Mesodermal cell (in vitro differentiated cells): ENCODE measurements at regions not wholly inside any gene's neighbourhood (a gene's known extent, or its start where the extent isn't known, plus 50 kb on each side); places are given as distances from the start of the nearest gene placed in this dataset.

Experiments
- H3K27ac ChIP-seq: 2 replicates; pipeline ENCODE4 v1.7.0; 2013; ENCODE audit warnings: mild to moderate bottlenecking, low read depth, low read length, moderate library complexity; ENCODE audit not compliant: severe bottlenecking
- H3K36me3 ChIP-seq: 2 replicates; pipeline ENCODE4 v1.7.1; 2013; ENCODE audit warnings: mild to moderate bottlenecking, low read length, moderate library complexity; ENCODE audit not compliant: control insufficient read depth, insufficient read depth
- H3K4me1 ChIP-seq: one replicate; pipeline ENCODE4 v1.7.1; 2013; ENCODE audit warnings: mild to moderate bottlenecking, low read length; ENCODE audit not compliant: insufficient read depth, control insufficient read depth, poor library complexity, severe bottlenecking
- H3K4me3 ChIP-seq: 2 replicates; pipeline ENCODE4 v1.7.0; 2013; ENCODE audit warnings: low read length, control low read depth, mild to moderate bottlenecking; ENCODE audit not compliant: insufficient read depth, poor library complexity, severe bottlenecking; ENCODE audit errors: extremely low read depth
- H3K9me3 ChIP-seq: 2 replicates; pipeline ENCODE4 v1.7.1; 2013; ENCODE audit warnings: mild to moderate bottlenecking, low read length, moderate library complexity; ENCODE audit not compliant: control insufficient read depth
- WGBS, 2 experiments: methylation state at CpG; one replicate each; pipeline ENCODE4 v1.1.5; 2013; ENCODE audit warnings: missing lambda C conversion rate in 2 of 2; ENCODE audit not compliant: insufficient coverage in 2 of 2; 5-methylcytosine and 5-hydroxymethylcytosine counted together

- no peaks in the 10 kb centered on the region for H3K4me1 ChIP-seq
- no peak overlapping the region for H3K4me3 ChIP-seq
- H3K36me3 ChIP-seq = no peaks in the 10 kb centered on the region
- no peak overlapping the region for H3K27ac ChIP-seq
- no peaks in the 10 kb centered on the region for H3K9me3 ChIP-seq
- 83 to 88% methylated on average over 1 to 2 of the region's 3 CpGs for WGBS, 2 experiments
Measured at GRCh38 chr18:37628470-37629220, 63.0 kb upstream of the CELF4 start.

- H3K36me3 ChIP-seq = no peaks in the 10 kb centered on the region
- peaks cover 3% of the 10 kb centered on the region for H3K9me3 ChIP-seq
- H3K4me3 ChIP-seq = no peak overlapping the region
- 100% methylated on average over 2 of the region's 2 CpGs; no CpG with 5 or more reads in 1 of the 2 experiments for WGBS, 2 experiments
- no peak overlapping the region for H3K27ac ChIP-seq
- no peaks in the 10 kb centered on the region for H3K4me1 ChIP-seq
Measured at GRCh38 chr18:37624318-37624717, 58.7 kb upstream of the CELF4 start.

GRCh38 chr18:37619964-37620363, 54.4 kb upstream of the CELF4 start:
- H3K9me3 ChIP-seq = peaks cover 3% of the 10 kb centered on the region
- no peaks in the 10 kb centered on the region for H3K36me3 ChIP-seq
- H3K4me3 ChIP-seq = no peak overlapping the region
- no peaks in the 10 kb centered on the region for H3K4me1 ChIP-seq
- no peak overlapping the region for H3K27ac ChIP-seq
- WGBS, 2 experiments = 100% methylated on average over 1 of the region's 4 CpGs; no CpG with 5 or more reads in 1 of the 2 experiments

- no peak overlapping the region for H3K4me3 ChIP-seq
- no peaks in the 10 kb centered on the region for H3K9me3 ChIP-seq
- H3K27ac ChIP-seq = no peak overlapping the region
- H3K4me1 ChIP-seq = no peaks in the 10 kb centered on the region
- 17 to 50% methylated on average over 1 of the region's 2 CpGs for WGBS, 2 experiments
- H3K36me3 ChIP-seq = no peaks in the 10 kb centered on the region
Measured at GRCh38 chr18:37617623-37618022, 52.0 kb upstream of the CELF4 start.
